H9 (cell line): ENCODE measurements at regions not wholly inside any gene's neighbourhood (a gene's known extent, or its start where the extent isn't known, plus 50 kb on each side); places are given as distances from the start of the nearest gene placed in this dataset.

Experiments used
- DNase-seq: peaks from one replicate; pipeline ENCODE4 v3.0.0-alpha.2; 2017
- H2AFZ ChIP-seq: one replicate; pipeline ENCODE4 v1.6.1; 2013; ENCODE audit warnings: mild to moderate bottlenecking, low read length, control low read depth, moderate library complexity
- H2AK5ac ChIP-seq: 2 replicates; pipeline ENCODE4 v1.6.1; 2013; ENCODE audit warnings: low read length, control low read depth, mixed read lengths; ENCODE audit not compliant: insufficient read length
- H2BK120ac ChIP-seq: one replicate; pipeline ENCODE4 v1.6.1; 2013; ENCODE audit warnings: low read depth, mild to moderate bottlenecking, low read length, control low read depth, inconsistent platforms; ENCODE audit not compliant: poor library complexity, severe bottlenecking
- H2BK12ac ChIP-seq: 2 replicates; pipeline ENCODE4 v1.6.1; 2013; ENCODE audit warnings: low read length, control low read depth, mixed read lengths, low read depth; ENCODE audit not compliant: insufficient read length
- H2BK15ac ChIP-seq: 2 replicates; pipeline ENCODE4 v1.6.1; 2013; ENCODE audit warnings: low read depth, low read length, control low read depth
- H2BK20ac ChIP-seq: one replicate; pipeline ENCODE4 v1.6.1; 2013; ENCODE audit warnings: low read depth, mild to moderate bottlenecking, low read length, control low read depth, inconsistent platforms; ENCODE audit not compliant: poor library complexity, severe bottlenecking
- H2BK5ac ChIP-seq: 2 replicates; pipeline ENCODE4 v1.6.1; 2013; ENCODE audit warnings: low read length, control low read depth, mixed read lengths; ENCODE audit not compliant: insufficient read length
- H3K14ac ChIP-seq: 2 replicates; pipeline ENCODE4 v1.6.1; 2013; ENCODE audit warnings: low read length, control low read depth; ENCODE audit not compliant: insufficient read depth
- H3K18ac ChIP-seq: 2 replicates; pipeline ENCODE4 v1.6.1; 2013; ENCODE audit warnings: low read depth, mild to moderate bottlenecking, mixed read lengths, low read length, control low read depth; ENCODE audit not compliant: insufficient read length
- H3K23ac ChIP-seq: 2 replicates; pipeline ENCODE4 v1.6.1; 2013; ENCODE audit warnings: low read length, control low read depth, mixed read lengths, low read depth; ENCODE audit not compliant: insufficient read length
- H3K23me2 ChIP-seq: 2 replicates; pipeline ENCODE4 v1.6.1; 2013; ENCODE audit warnings: low read depth, mild to moderate bottlenecking, mixed read lengths, low read length, control low read depth; ENCODE audit not compliant: insufficient read length, poor library complexity, severe bottlenecking
- H3K27ac ChIP-seq: 2 replicates; pipeline ENCODE4 v1.5.1; 2013; ENCODE audit warnings: low read length, control low read depth, mixed read lengths, low read depth; ENCODE audit not compliant: insufficient read length
- H3K27me3 ChIP-seq: 2 replicates; pipeline ENCODE4 v1.6.1; 2013; ENCODE audit warnings: low read length, control low read depth, inconsistent platforms; ENCODE audit not compliant: insufficient read depth
- H3K4ac ChIP-seq: 2 replicates; pipeline ENCODE4 v1.6.1; 2013; ENCODE audit warnings: low read depth, mild to moderate bottlenecking, control low read depth, inconsistent platforms, low read length, moderate library complexity
- H3K4me1 ChIP-seq: 2 replicates; pipeline ENCODE4 v1.6.1; 2013; ENCODE audit warnings: low read length, control low read depth, inconsistent platforms; ENCODE audit not compliant: insufficient read depth
- H3K4me2 ChIP-seq: 2 replicates; pipeline ENCODE4 v1.6.1; 2013; ENCODE audit warnings: low read length, control low read depth, mixed read lengths; ENCODE audit not compliant: insufficient read length, insufficient read depth
- H3K56ac ChIP-seq: 2 replicates; pipeline ENCODE4 v1.6.1; 2013; ENCODE audit warnings: low read depth, mild to moderate bottlenecking, mixed read lengths, low read length, control low read depth; ENCODE audit not compliant: insufficient read length
- H3K79me1 ChIP-seq: 2 replicates; pipeline ENCODE4 v1.6.1; 2013; ENCODE audit warnings: low read depth, mild to moderate bottlenecking, moderate library complexity, low read length, control low read depth, inconsistent platforms; ENCODE audit not compliant: insufficient read depth, poor library complexity, severe bottlenecking
- H3K79me2 ChIP-seq: 2 replicates; pipeline ENCODE4 v1.6.1; 2013; ENCODE audit warnings: low read length, control low read depth, inconsistent platforms; ENCODE audit not compliant: insufficient read depth
- H3K9ac ChIP-seq: 2 replicates; pipeline ENCODE4 v1.6.1; 2013; ENCODE audit warnings: low read length, control low read depth, mixed read lengths; ENCODE audit not compliant: insufficient read length; ENCODE audit errors: extremely low read depth
- H3K9me3 ChIP-seq: one replicate; pipeline ENCODE4 v1.6.1; 2013; ENCODE audit warnings: low read depth, low read length, inconsistent platforms; ENCODE audit not compliant: control insufficient read depth
- H3T11ph ChIP-seq: one replicate; pipeline ENCODE4 v1.6.1; 2013; ENCODE audit warnings: mild to moderate bottlenecking, low read length, control low read depth, inconsistent platforms
- H4K20me1 ChIP-seq: one replicate; pipeline ENCODE4 v1.6.1; 2013; ENCODE audit not compliant: control insufficient read depth, insufficient read length, insufficient read depth
- H4K5ac ChIP-seq: 2 replicates; pipeline ENCODE4 v1.6.1; 2013; ENCODE audit warnings: low read depth, mild to moderate bottlenecking, mixed read lengths, low read length, control low read depth; ENCODE audit not compliant: insufficient read length
- H4K8ac ChIP-seq: replicated peaks from 2 replicates; pipeline ENCODE4 v1.6.1; 2013; ENCODE audit warnings: low read length, control low read depth, mixed read lengths, low read depth; ENCODE audit not compliant: insufficient read length
- H4K91ac ChIP-seq: 2 replicates; pipeline ENCODE4 v1.6.1; 2013; ENCODE audit warnings: low read depth, mild to moderate bottlenecking, moderate library complexity, mixed read lengths, low read length, control low read depth; ENCODE audit not compliant: insufficient read length
- H3K27ac Mint-ChIP-seq, 3 experiments: 2 replicates in 2 of 3; 3 replicates in 1 of 3; pipeline ENCODE4 v1.8.0; 2020 to 2021; ENCODE audit warnings: mixed read lengths in 3 of 3, mild to moderate bottlenecking in 1 of 3, moderate library complexity in 1 of 3
- H3K27me3 Mint-ChIP-seq: 2 replicates; pipeline ENCODE4 v1.8.0; 2021; ENCODE audit warnings: low read depth, mild to moderate bottlenecking, moderate library complexity, mixed read lengths
- H3K36me3 Mint-ChIP-seq, 3 experiments: 2 replicates in 2 of 3; 3 replicates in 1 of 3; pipeline ENCODE4 v1.8.0; 2020 to 2021; ENCODE audit warnings: low read depth in 3 of 3, mixed read lengths in 3 of 3; ENCODE audit not compliant: insufficient read depth in 1 of 3
- H3K4me1 Mint-ChIP-seq, 2 experiments: 2 replicates each; pipeline ENCODE4 v1.8.0; 2020; ENCODE audit warnings: mixed read lengths in 2 of 2
- H3K4me3 Mint-ChIP-seq, 2 experiments: 2 replicates in 1 of 2; 3 replicates in 1 of 2; pipeline ENCODE4 v1.8.0; 2020 to 2021; ENCODE audit warnings: mild to moderate bottlenecking in 2 of 2, mixed read lengths in 2 of 2, moderate library complexity in 1 of 2
- H3K9me3 Mint-ChIP-seq, 2 experiments: 2 replicates in 1 of 2; 3 replicates in 1 of 2; pipeline ENCODE4 v1.8.0; 2020; ENCODE audit warnings: mild to moderate bottlenecking in 2 of 2, mixed read lengths in 2 of 2, moderate library complexity in 1 of 2
- WGBS: extraction: QIAGEN DNeasy Blood & Tissue Kit; methylation state at CpG from one replicate; pipeline ENCODE4 v1.1.7; 2013; ENCODE audit warnings: missing lambda C conversion rate, low lambda C conversion rate, mixed read lengths; ENCODE audit not compliant: insufficient read length; ENCODE audit errors: extremely low coverage; 5-methylcytosine and 5-hydroxymethylcytosine counted together
- TF ChIP-seq, protein P1 (sequence below): fragments of 200-600 bp; sonication (generic); conservative IDR thresholded peaks from 3 replicates; pipeline ENCODE4 v1.8.0; 2021; ENCODE audit warnings: antibody characterized with exemption, mild to moderate bottlenecking

DNA sequence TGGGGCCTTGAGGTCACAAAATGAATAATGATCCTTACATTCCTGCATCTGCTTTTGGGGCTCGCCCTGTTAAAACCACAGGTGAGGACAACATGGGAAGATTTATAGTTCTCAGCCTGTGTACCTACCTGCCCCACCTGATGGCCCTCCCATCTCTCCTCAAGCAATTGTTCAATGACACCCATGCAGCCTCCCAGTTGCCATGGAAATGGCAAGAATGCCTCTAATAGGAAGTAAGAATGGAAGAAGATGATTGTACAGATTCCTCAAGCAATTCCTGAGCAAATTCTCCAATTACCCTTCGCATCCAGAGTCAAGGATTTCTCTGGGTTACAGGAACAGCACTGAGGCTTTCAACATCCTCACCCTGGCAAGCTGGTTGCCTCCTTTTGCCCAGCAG, 78.6 kb upstream of the CCL2 start:
- no peaks in the 10 kb centered on the region for H3K79me1 ChIP-seq
- H2BK5ac ChIP-seq, result no peak overlapping the region
- no peak overlapping the region for H2BK15ac ChIP-seq
- no peak overlapping the region for H4K8ac ChIP-seq
- no peak overlapping the region for H3K23ac ChIP-seq
- H3K79me2 ChIP-seq, result no peaks in the 10 kb centered on the region
- Mint-ChIP-seq H3K27ac (no peak overlapping the region), H3K4me1 (peaks cover 24% of the 10 kb centered on the region in 2 experiments), H3K4me3 (no peak overlapping the region), H3K27me3 (peaks cover 2% of the 10 kb centered on the region; the same call in 1 of the 2 replicates), H3K9me3 (peaks cover 9 to 12% of the 10 kb centered on the region in 2 experiments), H3K36me3 (peaks cover 0 to 9% (median 7%) of the 10 kb centered on the region in 3 experiments; a peak in 4 of 7 replicates)
- no peak overlapping the region for H3K4ac ChIP-seq
- DNase-seq, result peak; percentile 13
- H4K5ac ChIP-seq, result no peak overlapping the region
- no peak overlapping the region for H3K27ac ChIP-seq
- no peaks in the 10 kb centered on the region for H3K27me3 ChIP-seq
- H3K9ac ChIP-seq, result no peak overlapping the region
- TF ChIP-seq, protein P1, sequence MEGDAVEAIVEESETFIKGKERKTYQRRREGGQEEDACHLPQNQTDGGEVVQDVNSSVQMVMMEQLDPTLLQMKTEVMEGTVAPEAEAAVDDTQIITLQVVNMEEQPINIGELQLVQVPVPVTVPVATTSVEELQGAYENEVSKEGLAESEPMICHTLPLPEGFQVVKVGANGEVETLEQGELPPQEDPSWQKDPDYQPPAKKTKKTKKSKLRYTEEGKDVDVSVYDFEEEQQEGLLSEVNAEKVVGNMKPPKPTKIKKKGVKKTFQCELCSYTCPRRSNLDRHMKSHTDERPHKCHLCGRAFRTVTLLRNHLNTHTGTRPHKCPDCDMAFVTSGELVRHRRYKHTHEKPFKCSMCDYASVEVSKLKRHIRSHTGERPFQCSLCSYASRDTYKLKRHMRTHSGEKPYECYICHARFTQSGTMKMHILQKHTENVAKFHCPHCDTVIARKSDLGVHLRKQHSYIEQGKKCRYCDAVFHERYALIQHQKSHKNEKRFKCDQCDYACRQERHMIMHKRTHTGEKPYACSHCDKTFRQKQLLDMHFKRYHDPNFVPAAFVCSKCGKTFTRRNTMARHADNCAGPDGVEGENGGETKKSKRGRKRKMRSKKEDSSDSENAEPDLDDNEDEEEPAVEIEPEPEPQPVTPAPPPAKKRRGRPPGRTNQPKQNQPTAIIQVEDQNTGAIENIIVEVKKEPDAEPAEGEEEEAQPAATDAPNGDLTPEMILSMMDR, result no peak
- no peaks in the 10 kb centered on the region for H3K9me3 ChIP-seq
- H2BK120ac ChIP-seq, result no peak overlapping the region
- no peaks in the 10 kb centered on the region for H3K23me2 ChIP-seq
- no peak overlapping the region for H2BK12ac ChIP-seq
- no CpG with 5 or more reads among the region's 2 CpGs for WGBS
- no peak overlapping the region for H3K18ac ChIP-seq
- no peak overlapping the region for H3K4me2 ChIP-seq
- no peaks in the 10 kb centered on the region for H4K20me1 ChIP-seq
- H4K91ac ChIP-seq, result no peak overlapping the region
- no peak overlapping the region for H2AK5ac ChIP-seq
- no peak overlapping the region for H3T11ph ChIP-seq
- no peak overlapping the region for H3K56ac ChIP-seq
- no peak overlapping the region for H2BK20ac ChIP-seq
- no peak overlapping the region for H2AFZ ChIP-seq
- no peak overlapping the region for H3K14ac ChIP-seq
- peaks cover 3% of the 10 kb centered on the region; the same call in 1 of the 2 replicates for H3K4me1 ChIP-seq
